ENCODE measurements at regions not wholly inside any gene's neighbourhood (a gene's known extent, or its start where the extent isn't known, plus 50 kb on each side); places are given as distances from the start of the nearest gene placed in this dataset.

DNA sequence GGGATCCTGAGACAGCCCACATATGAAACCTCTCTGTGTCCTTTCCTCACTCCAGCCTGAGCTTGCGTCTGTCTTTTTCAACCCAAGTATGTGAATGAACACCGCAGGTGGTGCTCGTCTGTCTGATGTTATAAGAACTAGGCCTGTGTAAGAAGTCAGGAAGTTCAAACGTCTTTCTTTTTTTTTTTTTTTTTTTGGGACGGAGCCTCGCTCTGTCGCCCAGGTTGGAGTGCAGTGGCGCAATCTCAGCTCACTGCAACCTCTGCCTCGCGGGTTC lies 92.3 kb downstream of the ANKRD10 start:
- TF ChIP-seq EZH2phosphoT487 (IDR thresholded peaks at IDR 0.05; ENCODE audit: borderline replicate concordance, low read length) (no peak), EZH2 (IDR thresholded peaks at IDR 0.05; ENCODE audit: low read length, unreplicated experiment) (no peak)
- TF ChIP-seq, protein P1, sequence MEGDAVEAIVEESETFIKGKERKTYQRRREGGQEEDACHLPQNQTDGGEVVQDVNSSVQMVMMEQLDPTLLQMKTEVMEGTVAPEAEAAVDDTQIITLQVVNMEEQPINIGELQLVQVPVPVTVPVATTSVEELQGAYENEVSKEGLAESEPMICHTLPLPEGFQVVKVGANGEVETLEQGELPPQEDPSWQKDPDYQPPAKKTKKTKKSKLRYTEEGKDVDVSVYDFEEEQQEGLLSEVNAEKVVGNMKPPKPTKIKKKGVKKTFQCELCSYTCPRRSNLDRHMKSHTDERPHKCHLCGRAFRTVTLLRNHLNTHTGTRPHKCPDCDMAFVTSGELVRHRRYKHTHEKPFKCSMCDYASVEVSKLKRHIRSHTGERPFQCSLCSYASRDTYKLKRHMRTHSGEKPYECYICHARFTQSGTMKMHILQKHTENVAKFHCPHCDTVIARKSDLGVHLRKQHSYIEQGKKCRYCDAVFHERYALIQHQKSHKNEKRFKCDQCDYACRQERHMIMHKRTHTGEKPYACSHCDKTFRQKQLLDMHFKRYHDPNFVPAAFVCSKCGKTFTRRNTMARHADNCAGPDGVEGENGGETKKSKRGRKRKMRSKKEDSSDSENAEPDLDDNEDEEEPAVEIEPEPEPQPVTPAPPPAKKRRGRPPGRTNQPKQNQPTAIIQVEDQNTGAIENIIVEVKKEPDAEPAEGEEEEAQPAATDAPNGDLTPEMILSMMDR (conservative IDR thresholded peaks at IDR 0.05; ENCODE audit: low read depth, low read length): no peak
- no peak for ATAC-seq
- DNase-seq: no peak
- Histone ChIP-seq H3F3A (ENCODE audit: low read length, unreplicated experiment) (no peaks in the 10 kb centered on the region), H3K9me2 (replicated peaks; ENCODE audit: low read length) (no peaks in the 10 kb centered on the region), H3K27ac (ENCODE audit: low read length) (no peak overlapping the region), H3K9me3 (ENCODE audit: low read length) (no peaks in the 10 kb centered on the region), H3K4me3 (ENCODE audit: low read length) (no peak overlapping the region), H3K27me3 (ENCODE audit: low read length) (no peaks in the 10 kb centered on the region), H3K79me2 (ENCODE audit: low read length) (no peaks in the 10 kb centered on the region), H2AFZ (ENCODE audit: low read length) (no peak overlapping the region), H3K36me3 (ENCODE audit: low read depth, low read length) (no peaks in the 10 kb centered on the region), H4K20me1 (ENCODE audit: low read length) (no peaks in the 10 kb centered on the region), H3K9ac (ENCODE audit: low read length) (no peak overlapping the region), H3K4me2 (ENCODE audit: low read length) (no peak overlapping the region), H3K4me1 (ENCODE audit: insufficient read depth, low read length) (peaks cover 7% of the 10 kb centered on the region; the same call in 1 of the 2 replicates)
- intact Hi-C loops (cut with micrococcal nuclease): no loop called here
- POLR2A ChIA-PET (ENCODE audit: unreplicated experiment): no interaction called here
- no TSS peak for BruUV-seq (replicated peaks)
- CTCF ChIA-PET: no interaction called here

DNA sequence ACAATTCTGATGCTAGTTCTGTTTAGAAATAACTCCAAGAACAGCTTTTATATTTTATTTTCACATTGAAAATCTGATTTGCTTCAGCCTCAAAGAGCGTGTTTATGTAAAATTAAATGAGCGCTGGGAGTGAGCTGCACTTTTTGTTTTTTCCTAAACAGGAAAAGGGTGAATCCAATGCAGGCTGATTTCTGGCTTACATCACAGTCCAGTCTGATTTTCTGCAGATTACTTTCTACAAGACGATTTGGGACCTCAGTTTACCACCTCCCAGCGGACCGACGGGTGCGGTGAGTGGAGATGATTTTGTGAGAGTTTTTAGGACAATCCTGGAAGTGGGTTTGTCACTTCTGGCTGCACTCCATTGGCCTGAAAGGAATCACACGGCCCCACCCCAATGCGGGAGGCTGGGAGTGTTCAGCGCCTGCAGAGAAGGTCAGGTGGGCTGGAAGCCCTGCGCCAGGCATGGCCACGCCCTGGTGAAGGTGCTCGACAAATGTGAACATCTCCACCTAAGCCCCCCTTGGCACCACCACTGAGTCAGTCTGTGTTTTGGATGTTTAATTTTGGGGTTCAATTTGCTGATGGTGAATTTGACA lies 90.1 kb downstream of the ANKRD10 start:
- H3K4me1 ChIP-seq (ENCODE audit: insufficient read depth, low read length): peaks cover 4% of the 10 kb centered on the region; the same call in 1 of the 2 replicates
- no peaks in the 10 kb centered on the region for H3F3A ChIP-seq (ENCODE audit: low read length, unreplicated experiment)
- H3K36me3 ChIP-seq (ENCODE audit: low read depth, low read length): no peaks in the 10 kb centered on the region
- no peaks in the 10 kb centered on the region for H3K9me2 ChIP-seq (replicated peaks; ENCODE audit: low read length)
- H3K27me3 ChIP-seq (ENCODE audit: low read length): no peaks in the 10 kb centered on the region
- H3K79me2 ChIP-seq (ENCODE audit: low read length): no peaks in the 10 kb centered on the region
- TF ChIP-seq EZH2phosphoT487 (IDR thresholded peaks at IDR 0.05; ENCODE audit: borderline replicate concordance, low read length) (no peak), EZH2 (IDR thresholded peaks at IDR 0.05; ENCODE audit: low read length, unreplicated experiment) (no peak)
- TF ChIP-seq, protein P1 (conservative IDR thresholded peaks at IDR 0.05; ENCODE audit: low read depth, low read length): no peak
- H3K4me3 ChIP-seq (ENCODE audit: low read length): no peak overlapping the region
- H4K20me1 ChIP-seq (ENCODE audit: low read length): no peaks in the 10 kb centered on the region
- no peak for DNase-seq
- no peak overlapping the region for H3K9ac ChIP-seq (ENCODE audit: low read length)
- H3K9me3 ChIP-seq (ENCODE audit: low read length): no peaks in the 10 kb centered on the region
- ChIA-PET POLR2A (ENCODE audit: unreplicated experiment) (no interaction called here), CTCF (no interaction called here)
- H3K4me2 ChIP-seq (ENCODE audit: low read length): no peak overlapping the region
- H2AFZ ChIP-seq (ENCODE audit: low read length): no peak overlapping the region
- H3K27ac ChIP-seq (ENCODE audit: low read length): no peak overlapping the region
- intact Hi-C loops (cut with micrococcal nuclease): no loop called here
- ATAC-seq: no peak
- no TSS peak for BruUV-seq (replicated peaks)

DNA sequence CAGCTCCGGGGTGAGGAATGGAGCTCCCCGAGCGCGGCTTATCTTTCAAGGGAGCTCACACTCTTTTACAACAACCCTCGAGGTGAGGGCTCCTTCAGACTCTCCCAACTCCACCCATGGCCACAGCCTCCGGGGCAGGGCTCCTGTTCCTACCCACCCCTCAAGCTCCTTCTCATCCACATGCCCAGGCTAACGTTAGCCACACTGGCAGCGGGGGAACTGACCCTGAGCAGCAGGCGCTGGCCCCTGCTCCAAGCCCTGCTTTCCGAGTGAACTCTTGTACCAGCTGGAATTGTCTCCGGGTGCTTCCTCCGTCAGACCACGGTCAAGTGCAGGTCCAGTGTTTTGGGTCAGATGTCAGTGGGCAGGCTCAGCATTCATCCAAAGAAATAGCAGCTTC lies 89.4 kb downstream of the ANKRD10 start:
- H3K4me2 ChIP-seq (ENCODE audit: low read length): no peak overlapping the region
- H3K36me3 ChIP-seq (ENCODE audit: low read depth, low read length): no peaks in the 10 kb centered on the region
- no peaks in the 10 kb centered on the region for H3K4me1 ChIP-seq (ENCODE audit: insufficient read depth, low read length)
- no peaks in the 10 kb centered on the region for H3K9me2 ChIP-seq (replicated peaks; ENCODE audit: low read length)
- ATAC-seq: no peak
- ChIA-PET CTCF (no interaction called here), POLR2A (ENCODE audit: unreplicated experiment) (no interaction called here)
- no peak overlapping the region for H2AFZ ChIP-seq (ENCODE audit: low read length)
- TF ChIP-seq EZH2 (IDR thresholded peaks at IDR 0.05; ENCODE audit: low read length, unreplicated experiment) (no peak), EZH2phosphoT487 (IDR thresholded peaks at IDR 0.05; ENCODE audit: borderline replicate concordance, low read length) (no peak)
- TF ChIP-seq, protein P1 (conservative IDR thresholded peaks at IDR 0.05; ENCODE audit: low read depth, low read length): no peak
- no peaks in the 10 kb centered on the region for H3F3A ChIP-seq (ENCODE audit: low read length, unreplicated experiment)
- no peaks in the 10 kb centered on the region for H4K20me1 ChIP-seq (ENCODE audit: low read length)
- DNase-seq: no peak
- no peaks in the 10 kb centered on the region for H3K79me2 ChIP-seq (ENCODE audit: low read length)
- H3K9ac ChIP-seq (ENCODE audit: low read length): no peak overlapping the region
- no TSS peak for BruUV-seq (replicated peaks)
- no peaks in the 10 kb centered on the region for H3K9me3 ChIP-seq (ENCODE audit: low read length)
- H3K27me3 ChIP-seq (ENCODE audit: low read length): no peaks in the 10 kb centered on the region
- intact Hi-C loops (cut with micrococcal nuclease): no loop called here
- no peak overlapping the region for H3K27ac ChIP-seq (ENCODE audit: low read length)
- H3K4me3 ChIP-seq (ENCODE audit: low read length): no peak overlapping the region

Data from PC-3 (cell line).